ENCODE measurements at regions not wholly inside any gene's neighbourhood (a gene's known extent, or its start where the extent isn't known, plus 50 kb on each side); places are given as distances from the start of the nearest gene placed in this dataset.

DNA sequence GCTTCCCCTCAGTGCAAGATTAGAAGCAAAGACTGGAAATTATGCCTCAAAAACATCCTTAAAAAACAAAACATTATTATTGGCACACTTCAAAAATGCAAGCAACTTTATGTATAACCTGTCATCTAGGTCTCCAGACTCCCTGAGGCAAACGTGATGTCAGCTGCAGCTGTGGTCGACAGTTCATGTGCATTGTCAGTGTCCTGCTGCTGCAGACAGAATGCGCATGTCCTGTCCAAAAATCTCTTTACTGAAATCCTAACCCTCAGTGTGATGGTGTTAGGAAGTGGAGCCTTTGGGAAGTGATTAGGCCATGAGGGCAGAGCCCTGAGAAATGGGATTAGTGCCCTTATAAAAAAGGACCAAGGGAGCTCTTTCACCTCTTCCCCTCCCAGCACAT, 126.9 kb downstream of the CYRIA start:
- H3K79me1 ChIP-seq (ENCODE audit: insufficient read depth, low read depth, low read length, poor library complexity, severe bottlenecking) = no peaks in the 10 kb centered on the region
- no CpG with 5 or more reads among the region's 3 CpGs for WGBS (ENCODE audit: extremely low coverage, insufficient read length, low lambda C conversion rate)
- Mint-ChIP-seq H3K4me1 (no peaks in the 10 kb centered on the region), H3K27me3 (ENCODE audit: low read depth) (no peaks in the 10 kb centered on the region), H3K36me3 (ENCODE audit: insufficient read depth in 1 of 3, low read depth in 3 of 3) (no peaks in the 10 kb centered on the region), H3K27ac (0 out of 7 replicates have a peak overlapping the region, but pooled peaks of 1 of the 3 experiments have one; percentile 5), H3K9me3 (no peaks in the 10 kb centered on the region), H3K4me3 (no peak overlapping the region)
- no peaks in the 10 kb centered on the region for H3K27me3 ChIP-seq (ENCODE audit: insufficient read depth, low read length)
- no peak for TF ChIP-seq CTCF (conservative IDR thresholded peaks at IDR 0.05)
- H3K9ac ChIP-seq (ENCODE audit: extremely low read depth, insufficient read length, low read length) = no peak overlapping the region
- no peaks in the 10 kb centered on the region for H4K20me1 ChIP-seq (ENCODE audit: control insufficient read depth, insufficient read depth, insufficient read length)
- no peaks in the 10 kb centered on the region for H3K79me2 ChIP-seq (ENCODE audit: insufficient read depth, low read length)
- H3K4me2 ChIP-seq (ENCODE audit: insufficient read depth, insufficient read length, low read length) = no peak overlapping the region
- H3K18ac ChIP-seq (ENCODE audit: insufficient read length, low read depth, low read length) = no peak overlapping the region
- no peak overlapping the region for H2BK12ac ChIP-seq (ENCODE audit: insufficient read length, low read depth, low read length)
- no peak overlapping the region for H2BK20ac ChIP-seq (ENCODE audit: low read depth, low read length, poor library complexity, severe bottlenecking)
- H4K8ac ChIP-seq (replicated peaks; ENCODE audit: insufficient read length, low read depth, low read length) = no peak overlapping the region
- no peaks in the 10 kb centered on the region for H3K23me2 ChIP-seq (ENCODE audit: insufficient read length, low read depth, low read length, poor library complexity, severe bottlenecking)
- no peak overlapping the region for H2BK15ac ChIP-seq (ENCODE audit: low read depth, low read length)
- no peak overlapping the region for H3K27ac ChIP-seq (ENCODE audit: insufficient read length, low read depth, low read length)
- H2BK120ac ChIP-seq (ENCODE audit: low read depth, low read length, poor library complexity, severe bottlenecking) = no peak overlapping the region
- no peak overlapping the region for H3K4ac ChIP-seq (ENCODE audit: low read depth, low read length)
- no peak for DNase-seq
- H3K4me1 ChIP-seq (ENCODE audit: insufficient read depth, low read length) = no peaks in the 10 kb centered on the region; the same call in 1 of the 2 replicates
- H2AFZ ChIP-seq (ENCODE audit: low read length) = no peak overlapping the region
- H3K9me3 ChIP-seq (ENCODE audit: control insufficient read depth, low read depth, low read length) = no peaks in the 10 kb centered on the region
- no peak overlapping the region for H3T11ph ChIP-seq (ENCODE audit: low read length)
- no peak overlapping the region for H3K56ac ChIP-seq (ENCODE audit: insufficient read length, low read depth, low read length)
- H4K91ac ChIP-seq (ENCODE audit: insufficient read length, low read depth, low read length) = no peak overlapping the region
- no peak overlapping the region for H3K23ac ChIP-seq (ENCODE audit: insufficient read length, low read depth, low read length)
- H2BK5ac ChIP-seq (ENCODE audit: insufficient read length, low read length) = no peak overlapping the region
- H2AK5ac ChIP-seq (ENCODE audit: insufficient read length, low read length) = no peak overlapping the region
- no peak overlapping the region for H4K5ac ChIP-seq (ENCODE audit: insufficient read length, low read depth, low read length)
- no peak overlapping the region for H3K14ac ChIP-seq (ENCODE audit: insufficient read depth, low read length)

Measured in H9 (cell line).